Neural cell (in vitro differentiated cells): ENCODE measurements at regions not wholly inside any gene's neighbourhood (a gene's known extent, or its start where the extent isn't known, plus 50 kb on each side); places are given as distances from the start of the nearest gene placed in this dataset.

Experiments
- CTCF ChIP-seq: fragments of 450-650 bp; IDR thresholded peaks from 2 replicates; pipeline ENCODE4 v1.5.1; 2014; ENCODE audit warnings: antibody characterized with exemption, mild to moderate bottlenecking, moderate library complexity; ENCODE audit not compliant: poor library complexity, severe bottlenecking
- EP300 ChIP-seq: fragments of 450-650 bp; conservative IDR thresholded peaks from 2 replicates; pipeline ENCODE4 v1.6.1; 2014; ENCODE audit warnings: antibody characterized with exemption, mild to moderate bottlenecking, moderate library complexity; ENCODE audit not compliant: poor library complexity, severe bottlenecking
- EZH2 ChIP-seq: fragments of 200-600, 300-800 bp; shearing (Covaris generic), sonication (generic); IDR thresholded peaks from 2 replicates; pipeline ENCODE4 v1.6.1; 2014; ENCODE audit warnings: antibody characterized with exemption, low read length, borderline replicate concordance, mild to moderate bottlenecking; ENCODE audit not compliant: insufficient read depth, poor library complexity, severe bottlenecking
- MXI1 ChIP-seq: fragments of 450-650 bp; conservative IDR thresholded peaks from 2 replicates; pipeline ENCODE4 v1.6.1; 2014; ENCODE audit warnings: antibody characterized with exemption, mild to moderate bottlenecking; ENCODE audit not compliant: poor library complexity, severe bottlenecking
- POLR2AphosphoS5 ChIP-seq: IDR thresholded peaks from 2 replicates; pipeline ENCODE4 v1.6.1; 2012
- RAD21 ChIP-seq: fragments of 450-650 bp; conservative IDR thresholded peaks from 2 replicates; pipeline ENCODE4 v1.6.1; 2014; ENCODE audit warnings: antibody characterized with exemption, mild to moderate bottlenecking, moderate library complexity
- REST ChIP-seq: IDR thresholded peaks from 2 replicates; pipeline ENCODE4 v1.6.1; 2012; ENCODE audit warnings: borderline replicate concordance
- SMC3 ChIP-seq: fragments of 450-650 bp; conservative IDR thresholded peaks from 2 replicates; pipeline ENCODE4 v1.6.1; 2014; ENCODE audit warnings: antibody characterized with exemption, mild to moderate bottlenecking, moderate library complexity; ENCODE audit not compliant: poor library complexity
- TAF1 ChIP-seq: IDR thresholded peaks from 2 replicates; pipeline ENCODE4 v1.6.1; 2012; ENCODE audit warnings: low read depth

GRCh38 chrX:42450228-42450627 is 327.7 kb downstream of the PPP1R2C start:
- no peak for TF ChIP-seq CTCF
- TF ChIP-seq RAD21 = no peak
- no peak for TF ChIP-seq EZH2
- no peak for TF ChIP-seq SMC3
- no peak for TF ChIP-seq MXI1
- TF ChIP-seq EP300 = no peak
- no peak for TF ChIP-seq TAF1
- TF ChIP-seq REST = no peak
- TF ChIP-seq POLR2AphosphoS5 = no peak
